ENCODE measurements at regions not wholly inside any gene's neighbourhood (a gene's known extent, or its start where the extent isn't known, plus 50 kb on each side); places are given as distances from the start of the nearest gene placed in this dataset.
"Not testable (repeated sequence)": the region's sequence is repeated elsewhere in the genome, so short reads cannot be mapped to it uniquely, and the experiment has no call there.

DNA sequence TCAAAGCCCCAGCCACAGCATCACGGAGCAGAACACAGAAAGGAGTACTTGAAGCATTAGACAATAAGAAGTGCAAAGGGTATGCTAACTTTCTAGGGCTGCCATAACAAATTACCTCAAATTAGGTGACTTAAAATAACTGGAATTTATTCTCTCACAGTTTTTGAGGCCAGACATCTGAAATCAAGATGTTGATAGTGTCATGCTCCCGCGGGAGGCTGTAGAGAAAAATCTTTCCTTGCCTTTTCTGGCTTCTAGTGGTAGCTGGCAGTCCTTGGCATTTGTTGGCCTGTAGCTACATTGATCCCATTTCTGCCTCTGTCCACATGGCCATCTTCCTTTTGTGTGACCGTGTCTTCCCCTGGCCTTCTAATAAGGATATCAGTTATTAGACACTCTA lies 51.9 kb upstream of the SPDL1 start:
- TF ChIP-seq, protein P1, sequence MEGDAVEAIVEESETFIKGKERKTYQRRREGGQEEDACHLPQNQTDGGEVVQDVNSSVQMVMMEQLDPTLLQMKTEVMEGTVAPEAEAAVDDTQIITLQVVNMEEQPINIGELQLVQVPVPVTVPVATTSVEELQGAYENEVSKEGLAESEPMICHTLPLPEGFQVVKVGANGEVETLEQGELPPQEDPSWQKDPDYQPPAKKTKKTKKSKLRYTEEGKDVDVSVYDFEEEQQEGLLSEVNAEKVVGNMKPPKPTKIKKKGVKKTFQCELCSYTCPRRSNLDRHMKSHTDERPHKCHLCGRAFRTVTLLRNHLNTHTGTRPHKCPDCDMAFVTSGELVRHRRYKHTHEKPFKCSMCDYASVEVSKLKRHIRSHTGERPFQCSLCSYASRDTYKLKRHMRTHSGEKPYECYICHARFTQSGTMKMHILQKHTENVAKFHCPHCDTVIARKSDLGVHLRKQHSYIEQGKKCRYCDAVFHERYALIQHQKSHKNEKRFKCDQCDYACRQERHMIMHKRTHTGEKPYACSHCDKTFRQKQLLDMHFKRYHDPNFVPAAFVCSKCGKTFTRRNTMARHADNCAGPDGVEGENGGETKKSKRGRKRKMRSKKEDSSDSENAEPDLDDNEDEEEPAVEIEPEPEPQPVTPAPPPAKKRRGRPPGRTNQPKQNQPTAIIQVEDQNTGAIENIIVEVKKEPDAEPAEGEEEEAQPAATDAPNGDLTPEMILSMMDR (IDR thresholded peaks at IDR 0.05; ENCODE audit: low read depth, low read length), result no peak

DNA sequence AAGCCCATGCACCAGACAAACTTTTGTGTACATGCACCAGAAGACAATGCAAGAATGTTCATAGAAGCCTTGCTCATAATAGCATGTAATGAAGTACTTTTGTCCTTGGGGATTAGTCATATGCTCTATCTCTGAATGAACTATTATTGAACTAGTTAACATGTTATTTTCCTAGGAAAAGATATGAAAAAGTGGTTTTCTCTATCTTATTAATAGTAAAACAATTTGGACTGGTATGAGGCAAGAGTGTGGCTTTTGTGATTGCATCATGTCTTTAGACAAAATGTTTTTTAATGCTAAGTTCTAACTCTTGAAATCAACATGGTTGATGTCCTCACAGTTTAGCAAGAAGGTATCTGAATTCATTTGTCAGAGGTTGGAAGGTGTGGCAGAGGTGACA lies 55.7 kb upstream of the SPDL1 start:
- DNase-seq (ENCODE audit: low read depth, low spot score), result no peak
- TF ChIP-seq, protein P1 (IDR thresholded peaks at IDR 0.05; ENCODE audit: low read depth, low read length), result no peak
- in situ Hi-C loops (cut with HindIII; ENCODE audit: low sequenced_read_pairs), result no loop called here
- H3K4me3 ChIP-seq (ENCODE audit: low read depth, low read length), result no peak overlapping the region

More for the DNA sequence above, 51.9 kb upstream of the SPDL1 start:
- H3K4me3 ChIP-seq (ENCODE audit: low read depth, low read length), result no peak overlapping the region
- in situ Hi-C loops (cut with HindIII; ENCODE audit: low sequenced_read_pairs), result no loop called here
- DNase-seq (ENCODE audit: low read depth, low spot score), result no peak

GRCh38 chr5:169527066-169527465 lies 56.5 kb upstream of the SPDL1 start:
- DNase-seq (ENCODE audit: low read depth, low spot score), result no peak
- no peak overlapping the region for H3K4me3 ChIP-seq (ENCODE audit: low read depth, low read length)
- in situ Hi-C loops (cut with HindIII; ENCODE audit: low sequenced_read_pairs), result no loop called here
- TF ChIP-seq, protein P1 (IDR thresholded peaks at IDR 0.05; ENCODE audit: low read depth, low read length), result no peak

GRCh38 chr5:169522851-169523250 lies 60.7 kb upstream of the SPDL1 start:
- DNase-seq (ENCODE audit: low read depth, low spot score), result no peak
- TF ChIP-seq, protein P1 (IDR thresholded peaks at IDR 0.05; ENCODE audit: low read depth, low read length), result no peak

GRCh38 chr5:169521366-169521983 lies 62.1 kb upstream of the SPDL1 start:
- in situ Hi-C loops (cut with HindIII; ENCODE audit: low sequenced_read_pairs), result no loop called here
- TF ChIP-seq, protein P1 (IDR thresholded peaks at IDR 0.05; ENCODE audit: low read depth, low read length), result no peak
- peak; percentile 4 for DNase-seq (ENCODE audit: low read depth, low spot score)
- H3K4me3 ChIP-seq (ENCODE audit: low read depth, low read length), result no peak overlapping the region

More at GRCh38 chr5:169522851-169523250, 60.7 kb upstream of the SPDL1 start:
- in situ Hi-C loops (cut with HindIII; ENCODE audit: low sequenced_read_pairs), result no loop called here
- no peak overlapping the region for H3K4me3 ChIP-seq (ENCODE audit: low read depth, low read length)

DNA sequence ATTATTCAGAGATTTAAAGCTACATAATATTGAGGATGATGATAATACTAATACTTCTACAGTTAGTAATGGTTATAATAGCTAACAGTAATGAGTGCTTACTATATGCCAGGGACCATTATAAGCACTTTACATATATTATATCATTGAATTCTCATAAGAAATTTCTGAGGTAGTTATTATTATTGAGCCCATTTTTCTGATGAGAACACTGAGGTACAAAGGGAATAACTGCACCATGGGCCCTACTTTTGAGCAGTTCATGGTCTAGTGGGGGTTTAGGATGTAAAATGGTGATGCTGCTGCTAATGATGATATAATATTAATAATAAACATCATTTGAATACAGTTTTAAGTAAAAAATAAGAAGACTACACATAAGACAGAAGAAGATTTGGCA lies 64.2 kb upstream of the SPDL1 start:
- DNase-seq (ENCODE audit: low read depth, low spot score), result no peak
- TF ChIP-seq, protein P1 (IDR thresholded peaks at IDR 0.05; ENCODE audit: low read depth, low read length), result no peak
- no peak overlapping the region for H3K4me3 ChIP-seq (ENCODE audit: low read depth, low read length)
- in situ Hi-C loops (cut with HindIII; ENCODE audit: low sequenced_read_pairs), result no loop called here

DNA sequence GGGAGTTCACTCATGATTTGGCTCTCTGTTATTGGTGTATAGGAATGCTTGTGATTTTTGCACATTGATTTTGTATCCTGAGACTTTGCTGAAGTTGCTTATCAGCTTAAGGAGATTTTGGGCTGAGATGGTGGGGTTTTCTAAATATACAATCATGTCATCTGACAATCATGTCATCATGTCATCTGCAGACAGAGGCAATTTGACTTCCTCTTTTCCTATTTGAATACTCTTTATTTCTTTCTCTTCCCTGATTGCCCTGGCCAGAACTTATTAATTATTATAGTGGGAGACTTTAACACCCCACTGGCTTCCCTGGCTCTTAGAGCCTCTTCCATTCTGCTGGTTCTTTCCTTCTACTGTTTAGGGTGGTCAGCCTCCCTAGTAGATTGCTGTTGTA lies 64.8 kb upstream of the SPDL1 start:
- H3K4me3 ChIP-seq (ENCODE audit: low read depth, low read length); DNase-seq (ENCODE audit: low read depth, low spot score); in situ Hi-C loops (cut with HindIII; ENCODE audit: low sequenced_read_pairs): not testable (repeated sequence)
